RWPE2 (cell line): ENCODE measurements at regions not wholly inside any gene's neighbourhood (a gene's known extent, or its start where the extent isn't known, plus 50 kb on each side); places are given as distances from the start of the nearest gene placed in this dataset.

Source experiments
- ATAC-seq: fragments of 200-7000 bp; cut with Tn5 transposase; 3 replicates; pipeline ENCODE4 v1.9.1; 2021; ENCODE audit warnings: low read depth
- DNase-seq: peaks from one replicate; pipeline ENCODE4 v3.0.0-alpha.2; 2020; ENCODE audit warnings: low spot score
- H3K27ac ChIP-seq: fragments of 450-650 bp; 2 replicates; pipeline ENCODE4 v1.5.1; 2017; ENCODE audit warnings: mild to moderate bottlenecking; ENCODE audit not compliant: poor library complexity, severe bottlenecking
- H3K27me3 ChIP-seq: fragments of 250-450 bp; sonication (Bioruptor Pico); 2 replicates; pipeline ENCODE4 v1.5.1; 2021; ENCODE audit warnings: mild to moderate bottlenecking, moderate library complexity; ENCODE audit not compliant: insufficient read depth, poor library complexity, severe bottlenecking
- H3K36me3 ChIP-seq: fragments of 250-450 bp; sonication (Bioruptor Pico); 2 replicates; pipeline ENCODE4 v1.5.1; 2020; ENCODE audit warnings: low read depth, mild to moderate bottlenecking, moderate library complexity
- H3K4me1 ChIP-seq: fragments of 250-450 bp; sonication (Bioruptor Pico); 2 replicates; pipeline ENCODE4 v1.5.1; 2021; ENCODE audit warnings: mild to moderate bottlenecking, moderate library complexity; ENCODE audit not compliant: insufficient read depth, poor library complexity, severe bottlenecking
- H3K4me3 ChIP-seq: fragments of 250-450 bp; sonication (Bioruptor Pico); 2 replicates; pipeline ENCODE4 v1.5.1; 2021; ENCODE audit warnings: mild to moderate bottlenecking, moderate library complexity; ENCODE audit not compliant: severe bottlenecking
- H3K9me3 ChIP-seq: fragments of 250-450 bp; sonication (Bioruptor Pico); 2 replicates; pipeline ENCODE4 v1.5.1; 2021; ENCODE audit warnings: mild to moderate bottlenecking, moderate library complexity; ENCODE audit not compliant: severe bottlenecking
- CTCF ChIP-seq: fragments of 450-650 bp; IDR thresholded peaks from one replicate; pipeline ENCODE4 v1.5.1; 2017; ENCODE audit warnings: mild to moderate bottlenecking, moderate library complexity; ENCODE audit not compliant: poor library complexity, severe bottlenecking

GRCh38 chr1:76013206-76013581, 61.4 kb upstream of the ST6GALNAC3 start:
- TF ChIP-seq CTCF, result no peak
- Histone ChIP-seq H3K27ac (no peak overlapping the region), H3K9me3 (no peaks in the 10 kb centered on the region), H3K4me3 (no peak overlapping the region), H3K36me3 (no peaks in the 10 kb centered on the region), H3K27me3 (peaks cover 9% of the 10 kb centered on the region), H3K4me1 (no peaks in the 10 kb centered on the region)
- DNase-seq, result no peak
- ATAC-seq, result no peak

- no peak for TF ChIP-seq CTCF
- Histone ChIP-seq H3K4me3 (no peak overlapping the region), H3K27ac (no peak overlapping the region), H3K36me3 (no peaks in the 10 kb centered on the region), H3K9me3 (no peaks in the 10 kb centered on the region), H3K4me1 (no peaks in the 10 kb centered on the region), H3K27me3 (peaks cover 11% of the 10 kb centered on the region)
- DNase-seq (no peak), ATAC-seq (no peak)
Observed at GRCh38 chr1:76015478-76016103, 59.0 kb upstream of the ST6GALNAC3 start.

GRCh38 chr1:76018045-76018444, 56.5 kb upstream of the ST6GALNAC3 start:
- H3K4me1 ChIP-seq, result no peaks in the 10 kb centered on the region
- H3K4me3 ChIP-seq, result no peak overlapping the region
- no peaks in the 10 kb centered on the region for H3K36me3 ChIP-seq
- no peaks in the 10 kb centered on the region for H3K9me3 ChIP-seq
- ATAC-seq, result no peak
- H3K27me3 ChIP-seq, result peaks cover 11% of the 10 kb centered on the region
- no peak overlapping the region for H3K27ac ChIP-seq
- TF ChIP-seq CTCF, result no peak
- no peak for DNase-seq

GRCh38 chr1:76021846-76022245, 52.7 kb upstream of the ST6GALNAC3 start:
- DNase-seq (no peak), ATAC-seq (no peak)
- no peak for TF ChIP-seq CTCF
- H3K9me3 ChIP-seq, result no peaks in the 10 kb centered on the region
- H3K4me1 ChIP-seq, result no peaks in the 10 kb centered on the region
- peaks cover 3% of the 10 kb centered on the region for H3K27me3 ChIP-seq
- no peak overlapping the region for H3K4me3 ChIP-seq
- H3K27ac ChIP-seq, result no peak overlapping the region
- no peaks in the 10 kb centered on the region for H3K36me3 ChIP-seq

GRCh38 chr1:76023669-76024435, 50.7 kb upstream of the ST6GALNAC3 start:
- Histone ChIP-seq H3K4me1 (no peaks in the 10 kb centered on the region), H3K36me3 (no peaks in the 10 kb centered on the region), H3K9me3 (no peaks in the 10 kb centered on the region), H3K4me3 (no peak overlapping the region), H3K27me3 (no peaks in the 10 kb centered on the region), H3K27ac (no peak overlapping the region)
- TF ChIP-seq CTCF, result no peak
- DNase-seq, result no peak
- ATAC-seq, result no peak
